GM19240 (cell line): ENCODE measurements at regions not wholly inside any gene's neighbourhood (a gene's known extent, or its start where the extent isn't known, plus 50 kb on each side); places are given as distances from the start of the nearest gene placed in this dataset.

ENCODE experiments used
- DNase-seq: peaks from one replicate; pipeline ENCODE4 v3.0.0; 2011; ENCODE audit warnings: low spot score; ENCODE audit not compliant: insufficient read length

GRCh38 chr6:134740473-134741199 is 209.3 kb downstream of the ALDH8A1 start:
- no peak for DNase-seq

- no peak for DNase-seq
Measured at GRCh38 chr6:134740027-134740373, 209.9 kb downstream of the ALDH8A1 start.

- no peak for DNase-seq
Measured at GRCh38 chr6:134739299-134740026, 210.4 kb downstream of the ALDH8A1 start.

GRCh38 chr6:134738211-134738885 is 211.6 kb downstream of the ALDH8A1 start:
- no peak for DNase-seq

GRCh38 chr6:134735461-134735860 is 214.4 kb downstream of the ALDH8A1 start:
- DNase-seq, result no peak

- no peak for DNase-seq
Measured at GRCh38 chr6:134734312-134734869, 215.5 kb downstream of the ALDH8A1 start.

GRCh38 chr6:134733801-134734200 is 216.1 kb downstream of the ALDH8A1 start:
- DNase-seq, result no peak

- no peak for DNase-seq
Measured at GRCh38 chr6:134732763-134733162, 217.1 kb downstream of the ALDH8A1 start.

GRCh38 chr6:134731615-134732014 is 218.3 kb downstream of the ALDH8A1 start:
- DNase-seq, result no peak

GRCh38 chr6:134730013-134730412 is 219.9 kb downstream of the ALDH8A1 start:
- no peak for DNase-seq

- no peak for DNase-seq
Measured at GRCh38 chr6:134729561-134729960, 220.3 kb downstream of the ALDH8A1 start.

- no peak for DNase-seq
Measured at GRCh38 chr6:134727081-134727480, 222.8 kb downstream of the ALDH8A1 start.

GRCh38 chr6:134725590-134725989 is 224.3 kb downstream of the ALDH8A1 start:
- DNase-seq, result no peak

GRCh38 chr6:134724771-134725340 is 225.0 kb downstream of the ALDH8A1 start:
- no peak for DNase-seq

- DNase-seq, result no peak
Measured at GRCh38 chr6:134723081-134723871, 226.6 kb downstream of the ALDH8A1 start.

GRCh38 chr6:134722200-134722870 is 227.6 kb downstream of the ALDH8A1 start:
- no peak for DNase-seq

GRCh38 chr6:134721060-134721405 is 228.9 kb downstream of the ALDH8A1 start:
- DNase-seq, result no peak

- DNase-seq, result no peak
Measured at GRCh38 chr6:134720353-134721059, 229.4 kb downstream of the ALDH8A1 start.

GRCh38 chr6:134719911-134720310 is 230.0 kb downstream of the ALDH8A1 start:
- DNase-seq, result no peak

GRCh38 chr6:134719286-134719685 is 230.6 kb downstream of the ALDH8A1 start:
- no peak for DNase-seq
